ENCODE measurements at regions not wholly inside any gene's neighbourhood (a gene's known extent, or its start where the extent isn't known, plus 50 kb on each side); places are given as distances from the start of the nearest gene placed in this dataset.

DNA sequence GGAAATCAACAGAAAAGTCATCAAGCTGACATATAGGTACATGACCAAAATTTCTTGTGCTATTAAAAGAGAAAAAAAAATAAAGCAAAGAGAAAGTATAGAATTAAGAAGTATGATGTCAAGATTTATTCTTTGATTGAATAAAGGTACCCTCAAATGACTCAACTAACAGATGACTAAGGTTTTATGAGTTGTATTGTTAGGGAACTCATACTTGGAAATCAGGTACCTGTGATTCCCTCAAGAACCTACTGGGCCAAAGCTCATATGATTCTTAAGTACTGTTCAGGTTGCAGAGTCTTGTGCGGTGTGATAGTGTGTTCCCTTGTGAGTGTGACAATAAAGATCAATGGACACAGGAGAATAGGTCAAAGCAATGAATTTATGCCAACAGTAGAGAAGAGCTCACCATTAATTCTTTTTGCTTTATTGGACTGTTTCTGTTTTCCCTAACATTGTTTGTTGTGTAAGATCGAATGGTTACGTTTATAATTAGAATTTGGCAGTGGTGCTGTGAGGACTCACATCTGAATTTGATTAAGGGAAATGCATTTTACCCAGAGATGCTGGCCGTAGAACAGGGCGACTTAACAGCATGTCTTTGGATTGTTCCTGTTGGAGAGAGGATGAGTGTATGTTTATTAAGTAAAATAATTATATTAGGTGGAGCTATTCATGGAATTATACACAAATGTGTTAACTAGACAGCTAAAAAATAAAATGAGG is 293.2 kb upstream of the SEMA3D start (continued):
- TF ChIP-seq, protein P1, sequence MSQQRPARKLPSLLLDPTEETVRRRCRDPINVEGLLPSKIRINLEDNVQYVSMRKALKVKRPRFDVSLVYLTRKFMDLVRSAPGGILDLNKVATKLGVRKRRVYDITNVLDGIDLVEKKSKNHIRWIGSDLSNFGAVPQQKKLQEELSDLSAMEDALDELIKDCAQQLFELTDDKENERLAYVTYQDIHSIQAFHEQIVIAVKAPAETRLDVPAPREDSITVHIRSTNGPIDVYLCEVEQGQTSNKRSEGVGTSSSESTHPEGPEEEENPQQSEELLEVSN (IDR thresholded peaks at IDR 0.05): no peak
- TF ChIP-seq POLR2AphosphoS5 (IDR thresholded peaks at IDR 0.05; ENCODE audit: low read depth, low read length) (no peak), POLR2A (IDR thresholded peaks at IDR 0.05; ENCODE audit: control extremely low read depth in 1 of 2, low read depth in 2 of 2, low read length in 2 of 2) (no peak), PHF8 (conservative IDR thresholded peaks at IDR 0.05; ENCODE audit: low read depth, low read length) (no peak), JUN (IDR thresholded peaks at IDR 0.05; ENCODE audit: low read depth, low read length) (no peak), CTBP2 (IDR thresholded peaks at IDR 0.05; ENCODE audit: borderline replicate concordance, insufficient read depth, insufficient read length, low read length) (no peak), ZNF274 (IDR thresholded peaks at IDR 0.05; ENCODE audit: borderline replicate concordance, extremely low read depth, low read length) (no peak)

Measured in H1 (cell line).